ENCODE measurements at regions not wholly inside any gene's neighbourhood (a gene's known extent, or its start where the extent isn't known, plus 50 kb on each side); places are given as distances from the start of the nearest gene placed in this dataset.

DNA sequence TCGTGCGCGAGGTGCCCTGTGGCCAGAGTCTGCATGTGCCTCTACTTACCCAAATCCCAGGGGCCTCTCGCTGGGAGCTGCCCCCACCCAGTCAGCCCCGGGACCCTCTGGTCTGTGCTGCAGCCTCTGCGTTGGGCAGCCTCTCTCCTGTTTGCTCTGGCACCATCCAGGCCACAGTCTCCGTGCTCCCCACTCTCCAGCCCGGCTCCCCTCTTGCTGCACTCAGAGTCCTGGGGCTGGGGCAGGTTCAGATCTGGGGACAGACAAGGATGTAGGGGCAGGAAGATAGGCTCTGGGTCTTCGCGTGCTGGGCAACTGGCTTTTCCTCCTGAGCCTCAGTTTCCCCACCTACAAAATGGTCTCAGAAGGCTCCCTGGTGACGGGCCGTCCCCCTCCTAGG is 70.8 kb upstream of the GATA5 start:
- TF ChIP-seq POLR2A (IDR thresholded peaks at IDR 0.05) (no peak), CTCF (IDR thresholded peaks at IDR 0.05) (no peak), POLR2AphosphoS5 (IDR thresholded peaks at IDR 0.05) (no peak)
